ENCODE measurements at regions not wholly inside any gene's neighbourhood (a gene's known extent, or its start where the extent isn't known, plus 50 kb on each side); places are given as distances from the start of the nearest gene placed in this dataset.
"Not testable (repeated sequence)": the region's sequence is repeated elsewhere in the genome, so short reads cannot be mapped to it uniquely, and the experiment has no call there.

GRCh38 chr15:96648866-96649265 lies 318.4 kb downstream of the NR2F2 start:
- DNase-seq (ENCODE audit: low read depth in 2 of 2) = no peak
- Histone ChIP-seq H3K36me3 (ENCODE audit: control insufficient read depth, insufficient read depth, low read length) (no peaks in the 10 kb centered on the region), H3K9me3 (ENCODE audit: control insufficient read depth, insufficient read depth, low read depth, low read length) (no peaks in the 10 kb centered on the region), H4K20me1 (ENCODE audit: control insufficient read depth, extremely low read depth, insufficient read depth, low read length) (no peaks in the 10 kb centered on the region), H3K27me3 (ENCODE audit: control insufficient read depth, insufficient read depth, low read length) (no peaks in the 10 kb centered on the region), H3K79me2 (ENCODE audit: control insufficient read depth, insufficient read depth, low read length) (no peaks in the 10 kb centered on the region), H3K4me2 (ENCODE audit: extremely low read depth, insufficient read depth, low read length) (no peak overlapping the region), H3K4me3 (replicated peaks in 1 of 4; ENCODE audit: control extremely low read depth in 1 of 4, insufficient read depth in 1 of 4, low read depth in 3 of 4, low read length in 4 of 4) (no peak overlapping the region), H3K9ac (ENCODE audit: insufficient read depth, low read length) (no peak overlapping the region), H3K27ac (ENCODE audit: insufficient read depth, low read length) (no peak overlapping the region), H3K4me1 (ENCODE audit: control insufficient read depth, extremely low read depth, insufficient read depth, low read length) (no peaks in the 10 kb centered on the region), H2AFZ (ENCODE audit: low read length) (no peak overlapping the region)
- no peak for TF ChIP-seq EZH2 (IDR thresholded peaks at IDR 0.05; ENCODE audit: low read length, missing control alignments)

- Histone ChIP-seq H3K27me3 (ENCODE audit: control insufficient read depth, insufficient read depth, low read length) (no peaks in the 10 kb centered on the region), H4K20me1 (ENCODE audit: control insufficient read depth, extremely low read depth, insufficient read depth, low read length) (no peaks in the 10 kb centered on the region), H3K4me2 (ENCODE audit: extremely low read depth, insufficient read depth, low read length) (no peak overlapping the region), H3K9ac (ENCODE audit: insufficient read depth, low read length) (no peak overlapping the region), H3K9me3 (ENCODE audit: control insufficient read depth, insufficient read depth, low read depth, low read length) (no peaks in the 10 kb centered on the region), H3K79me2 (ENCODE audit: control insufficient read depth, insufficient read depth, low read length) (no peaks in the 10 kb centered on the region), H3K4me3 (replicated peaks in 1 of 4; ENCODE audit: control extremely low read depth in 1 of 4, insufficient read depth in 1 of 4, low read depth in 3 of 4, low read length in 4 of 4) (no peak overlapping the region), H3K27ac (ENCODE audit: insufficient read depth, low read length) (no peak overlapping the region), H3K36me3 (ENCODE audit: control insufficient read depth, insufficient read depth, low read length) (no peaks in the 10 kb centered on the region), H3K4me1 (ENCODE audit: control insufficient read depth, extremely low read depth, insufficient read depth, low read length) (no peaks in the 10 kb centered on the region), H2AFZ (ENCODE audit: low read length) (no peak overlapping the region)
- no peak for DNase-seq (ENCODE audit: low read depth in 2 of 2)
- no peak for TF ChIP-seq EZH2 (IDR thresholded peaks at IDR 0.05; ENCODE audit: low read length, missing control alignments)
- TF ChIP-seq CTCF (conservative IDR thresholded peaks at IDR 0.05 in 1 of 2, IDR thresholded peaks at IDR 0.05 in 1 of 2; ENCODE audit: low read depth in 1 of 2, low read length in 2 of 2) = no peak
Measured at GRCh38 chr15:96657096-96657495, 326.6 kb downstream of the NR2F2 start.

GRCh38 chr15:96666979-96667378 lies 336.5 kb downstream of the NR2F2 start:
- not testable (repeated sequence) for H3K4me1 ChIP-seq (ENCODE audit: control insufficient read depth, extremely low read depth, insufficient read depth, low read length)

GRCh38 chr15:96670389-96670788 lies 339.9 kb downstream of the NR2F2 start:
- TF ChIP-seq EZH2 (IDR thresholded peaks at IDR 0.05; ENCODE audit: low read length, missing control alignments) = no peak
- no peak for TF ChIP-seq CTCF (conservative IDR thresholded peaks at IDR 0.05 in 1 of 2, IDR thresholded peaks at IDR 0.05 in 1 of 2; ENCODE audit: low read depth in 1 of 2, low read length in 2 of 2)
- H4K20me1 ChIP-seq (ENCODE audit: control insufficient read depth, extremely low read depth, insufficient read depth, low read length) = no peaks in the 10 kb centered on the region
- no peaks in the 10 kb centered on the region for H3K36me3 ChIP-seq (ENCODE audit: control insufficient read depth, insufficient read depth, low read length)

More at GRCh38 chr15:96666979-96667378, 336.5 kb downstream of the NR2F2 start:
- H3K9me3 ChIP-seq (ENCODE audit: control insufficient read depth, insufficient read depth, low read depth, low read length); H3K9ac ChIP-seq (ENCODE audit: insufficient read depth, low read length); H3K27ac ChIP-seq (ENCODE audit: insufficient read depth, low read length); H3K27me3 ChIP-seq (ENCODE audit: control insufficient read depth, insufficient read depth, low read length); H3K4me3 ChIP-seq (replicated peaks in 1 of 4; ENCODE audit: control extremely low read depth in 1 of 4, insufficient read depth in 1 of 4, low read depth in 3 of 4, low read length in 4 of 4); DNase-seq (ENCODE audit: low read depth in 2 of 2); H4K20me1 ChIP-seq (ENCODE audit: control insufficient read depth, extremely low read depth, insufficient read depth, low read length); H3K79me2 ChIP-seq (ENCODE audit: control insufficient read depth, insufficient read depth, low read length); H3K36me3 ChIP-seq (ENCODE audit: control insufficient read depth, insufficient read depth, low read length); H3K4me2 ChIP-seq (ENCODE audit: extremely low read depth, insufficient read depth, low read length); H2AFZ ChIP-seq (ENCODE audit: low read length): not testable (repeated sequence)

More at GRCh38 chr15:96670389-96670788, 339.9 kb downstream of the NR2F2 start:
- Histone ChIP-seq H3K27me3 (ENCODE audit: control insufficient read depth, insufficient read depth, low read length) (no peaks in the 10 kb centered on the region), H3K9me3 (ENCODE audit: control insufficient read depth, insufficient read depth, low read depth, low read length) (no peaks in the 10 kb centered on the region), H3K9ac (ENCODE audit: insufficient read depth, low read length) (no peak overlapping the region), H3K27ac (ENCODE audit: insufficient read depth, low read length) (no peak overlapping the region), H3K4me2 (ENCODE audit: extremely low read depth, insufficient read depth, low read length) (no peak overlapping the region), H3K4me3 (replicated peaks in 1 of 4; ENCODE audit: control extremely low read depth in 1 of 4, insufficient read depth in 1 of 4, low read depth in 3 of 4, low read length in 4 of 4) (no peak overlapping the region), H3K79me2 (ENCODE audit: control insufficient read depth, insufficient read depth, low read length) (no peaks in the 10 kb centered on the region), H3K4me1 (ENCODE audit: control insufficient read depth, extremely low read depth, insufficient read depth, low read length) (no peaks in the 10 kb centered on the region), H2AFZ (ENCODE audit: low read length) (no peak overlapping the region)
- no peak for DNase-seq (ENCODE audit: low read depth in 2 of 2)

All from fibroblast of lung (primary cell).